ENCODE measurements at regions not wholly inside any gene's neighbourhood (a gene's known extent, or its start where the extent isn't known, plus 50 kb on each side); places are given as distances from the start of the nearest gene placed in this dataset.

GRCh38 chr6:153405931-153406330, 274.8 kb upstream of the RGS17 start:
- no peak for DNase-seq (ENCODE audit: low read depth)
- TF ChIP-seq, protein P1, sequence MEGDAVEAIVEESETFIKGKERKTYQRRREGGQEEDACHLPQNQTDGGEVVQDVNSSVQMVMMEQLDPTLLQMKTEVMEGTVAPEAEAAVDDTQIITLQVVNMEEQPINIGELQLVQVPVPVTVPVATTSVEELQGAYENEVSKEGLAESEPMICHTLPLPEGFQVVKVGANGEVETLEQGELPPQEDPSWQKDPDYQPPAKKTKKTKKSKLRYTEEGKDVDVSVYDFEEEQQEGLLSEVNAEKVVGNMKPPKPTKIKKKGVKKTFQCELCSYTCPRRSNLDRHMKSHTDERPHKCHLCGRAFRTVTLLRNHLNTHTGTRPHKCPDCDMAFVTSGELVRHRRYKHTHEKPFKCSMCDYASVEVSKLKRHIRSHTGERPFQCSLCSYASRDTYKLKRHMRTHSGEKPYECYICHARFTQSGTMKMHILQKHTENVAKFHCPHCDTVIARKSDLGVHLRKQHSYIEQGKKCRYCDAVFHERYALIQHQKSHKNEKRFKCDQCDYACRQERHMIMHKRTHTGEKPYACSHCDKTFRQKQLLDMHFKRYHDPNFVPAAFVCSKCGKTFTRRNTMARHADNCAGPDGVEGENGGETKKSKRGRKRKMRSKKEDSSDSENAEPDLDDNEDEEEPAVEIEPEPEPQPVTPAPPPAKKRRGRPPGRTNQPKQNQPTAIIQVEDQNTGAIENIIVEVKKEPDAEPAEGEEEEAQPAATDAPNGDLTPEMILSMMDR (IDR thresholded peaks at IDR 0.05; ENCODE audit: control insufficient read depth, insufficient read depth, low read depth, low read length, missing control alignments), result no peak
- no peak overlapping the region for H3K4me3 ChIP-seq (ENCODE audit: control insufficient read depth, low read depth, low read length)

DNA sequence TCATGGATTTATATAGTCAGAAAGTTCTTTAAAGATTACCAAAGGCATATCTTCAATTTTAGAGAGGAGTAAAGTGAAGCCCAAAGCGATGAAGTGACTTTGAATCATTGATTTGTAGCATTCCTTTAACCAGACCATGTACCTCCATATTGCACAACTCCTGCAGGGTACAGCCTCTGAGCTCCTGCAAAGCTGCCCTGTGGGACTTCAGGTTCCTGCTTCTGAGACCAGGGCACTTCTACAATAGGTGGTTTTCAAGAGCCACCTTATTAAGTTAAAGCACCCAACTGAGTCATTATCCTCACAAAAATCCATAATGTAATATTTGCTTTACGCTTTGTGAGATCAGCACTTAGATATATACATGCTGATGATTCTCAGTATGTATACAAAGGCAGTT, 270.7 kb upstream of the RGS17 start:
- no peak overlapping the region for H3K4me3 ChIP-seq (ENCODE audit: control insufficient read depth, low read depth, low read length)
- DNase-seq (ENCODE audit: low read depth), result no peak
- TF ChIP-seq, protein P1 (IDR thresholded peaks at IDR 0.05; ENCODE audit: control insufficient read depth, insufficient read depth, low read depth, low read length, missing control alignments), result no peak

DNA sequence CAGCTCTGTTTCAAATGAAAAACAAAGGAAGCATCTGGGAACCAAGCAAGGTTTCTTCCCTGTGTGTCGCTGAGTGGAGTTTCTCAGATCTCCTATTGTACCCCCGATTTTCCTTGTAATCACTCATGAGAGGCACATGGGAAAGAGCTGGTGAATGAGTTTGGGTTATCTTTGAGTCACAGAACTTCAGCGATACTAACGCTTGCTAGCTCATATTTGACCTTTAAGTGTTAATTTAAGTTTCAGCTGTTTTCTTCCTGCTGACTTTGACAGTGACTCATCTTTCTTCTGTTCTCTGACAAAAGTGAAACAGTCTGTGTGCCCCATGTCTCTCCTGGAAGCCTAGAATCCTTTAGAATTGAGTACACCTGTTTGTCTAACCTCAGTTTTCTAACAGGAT, 261.1 kb upstream of the RGS17 start:
- TF ChIP-seq, protein P1 (IDR thresholded peaks at IDR 0.05; ENCODE audit: control insufficient read depth, insufficient read depth, low read depth, low read length, missing control alignments), result no peak
- H3K4me3 ChIP-seq (ENCODE audit: control insufficient read depth, low read depth, low read length), result no peak overlapping the region
- no peak for DNase-seq (ENCODE audit: low read depth)

DNA sequence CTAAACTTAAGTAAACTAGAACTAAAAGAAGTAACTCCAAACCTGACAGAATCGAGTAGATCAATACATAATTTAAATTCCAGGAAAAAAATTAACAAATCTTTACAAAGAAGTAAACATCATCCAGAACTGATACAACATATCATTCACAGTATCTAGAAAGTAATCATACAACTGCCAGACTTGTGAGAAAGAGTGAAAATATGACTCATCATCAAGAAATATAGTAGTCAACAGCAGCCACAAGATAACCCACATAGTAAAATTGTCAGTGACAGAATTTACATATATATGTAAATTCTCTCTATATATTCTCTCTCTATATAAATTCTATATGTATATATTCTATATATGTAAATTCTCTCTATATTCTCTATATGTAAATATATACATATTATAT, 242.8 kb upstream of the RGS17 start:
- TF ChIP-seq, protein P1 (IDR thresholded peaks at IDR 0.05; ENCODE audit: control insufficient read depth, insufficient read depth, low read depth, low read length, missing control alignments), result no peak
- no peak overlapping the region for H3K4me3 ChIP-seq (ENCODE audit: control insufficient read depth, low read depth, low read length)
- DNase-seq (ENCODE audit: low read depth), result no peak

- TF ChIP-seq, protein P1 (IDR thresholded peaks at IDR 0.05; ENCODE audit: control insufficient read depth, insufficient read depth, low read depth, low read length, missing control alignments), result no peak
- no peak for DNase-seq (ENCODE audit: low read depth)
- H3K4me3 ChIP-seq (ENCODE audit: control insufficient read depth, low read depth, low read length), result no peak overlapping the region
Measured at GRCh38 chr6:153368131-153368530, 237.0 kb upstream of the RGS17 start.

DNA sequence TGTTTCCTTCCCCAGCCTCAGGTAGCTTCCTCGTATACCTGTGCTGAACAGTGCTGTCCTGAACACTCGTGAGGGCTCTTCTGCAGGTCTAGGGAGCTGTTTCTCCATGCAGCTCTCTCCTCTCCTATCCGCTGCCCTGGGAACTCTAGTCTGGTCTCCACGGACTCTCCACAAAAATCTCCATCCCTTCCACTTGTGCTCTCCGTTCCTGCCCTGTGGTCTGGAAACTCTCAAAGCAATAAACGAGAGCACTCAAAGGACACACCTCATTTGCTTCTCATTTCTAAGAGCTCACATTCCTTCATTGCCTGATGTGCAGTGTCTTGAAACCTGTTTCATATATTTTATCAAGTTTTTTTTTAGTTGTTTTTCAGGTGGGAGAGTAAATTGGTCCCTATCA, 235.9 kb upstream of the RGS17 start:
- H3K4me3 ChIP-seq (ENCODE audit: control insufficient read depth, low read depth, low read length), result no peak overlapping the region
- DNase-seq (ENCODE audit: low read depth), result no peak
- TF ChIP-seq, protein P1 (IDR thresholded peaks at IDR 0.05; ENCODE audit: control insufficient read depth, insufficient read depth, low read depth, low read length, missing control alignments), result no peak

DNA sequence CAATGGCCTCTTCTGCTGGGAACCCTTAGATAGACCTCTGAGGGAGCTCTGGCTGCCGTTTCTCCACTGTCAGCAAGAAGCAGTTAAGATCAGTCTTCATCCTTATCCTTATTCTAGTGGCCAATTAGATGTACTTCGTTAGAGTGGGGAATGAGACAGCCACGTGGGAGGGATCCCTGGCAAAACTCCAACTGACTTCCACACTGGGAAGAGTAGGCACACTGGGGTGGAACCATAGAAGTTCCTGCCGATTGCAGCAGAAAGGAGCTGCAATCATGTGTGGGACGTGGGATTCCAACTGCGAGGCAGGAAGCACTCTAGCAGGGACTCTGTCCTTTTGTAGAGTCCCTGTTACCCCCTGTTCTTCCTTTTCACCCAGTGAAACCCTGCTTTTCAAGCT, 226.3 kb upstream of the RGS17 start:
- TF ChIP-seq, protein P1 (IDR thresholded peaks at IDR 0.05; ENCODE audit: control insufficient read depth, insufficient read depth, low read depth, low read length, missing control alignments), result no peak
- DNase-seq (ENCODE audit: low read depth), result no peak
- H3K4me3 ChIP-seq (ENCODE audit: control insufficient read depth, low read depth, low read length), result no peak overlapping the region
